ENCODE measurements at regions not wholly inside any gene's neighbourhood (a gene's known extent, or its start where the extent isn't known, plus 50 kb on each side); places are given as distances from the start of the nearest gene placed in this dataset.

GRCh38 chr3:31425401-31425800 is 107.3 kb upstream of the STT3B start:
- DNase-seq (ENCODE audit: low spot score) = no peak

GRCh38 chr3:31427623-31428022 is 105.1 kb upstream of the STT3B start:
- DNase-seq (ENCODE audit: low spot score) = no peak

- no peak for DNase-seq (ENCODE audit: low spot score)
These were observed 101.4 kb upstream of the STT3B start for GRCh38 chr3:31431321-31431720.

GRCh38 chr3:31432897-31433678 is 99.6 kb upstream of the STT3B start:
- DNase-seq (ENCODE audit: low spot score) = no peak

GRCh38 chr3:31433679-31433992 is 99.1 kb upstream of the STT3B start:
- DNase-seq (ENCODE audit: low spot score) = no peak

GRCh38 chr3:31434819-31435218 is 97.9 kb upstream of the STT3B start:
- no peak for DNase-seq (ENCODE audit: low spot score)

GRCh38 chr3:31436830-31437229 is 95.9 kb upstream of the STT3B start:
- DNase-seq (ENCODE audit: low spot score) = no peak

- DNase-seq (ENCODE audit: low spot score) = no peak
These were observed 94.0 kb upstream of the STT3B start for GRCh38 chr3:31438742-31439141.

GRCh38 chr3:31439890-31440750 is 92.6 kb upstream of the STT3B start:
- DNase-seq (ENCODE audit: low spot score) = no peak

- DNase-seq (ENCODE audit: low spot score) = no peak
These were observed 91.8 kb upstream of the STT3B start for GRCh38 chr3:31440878-31441277.

- no peak for DNase-seq (ENCODE audit: low spot score)
These were observed 90.0 kb upstream of the STT3B start for GRCh38 chr3:31442755-31443154.

- no peak for DNase-seq (ENCODE audit: low spot score)
These were observed 88.2 kb upstream of the STT3B start for GRCh38 chr3:31444220-31445142.

- no peak for DNase-seq (ENCODE audit: low spot score)
These were observed 87.0 kb upstream of the STT3B start for GRCh38 chr3:31445701-31446100.

- DNase-seq (ENCODE audit: low spot score) = no peak
These were observed 84.5 kb upstream of the STT3B start for GRCh38 chr3:31448035-31448881.

GRCh38 chr3:31448882-31449243 is 83.9 kb upstream of the STT3B start:
- no peak for DNase-seq (ENCODE audit: low spot score)

GRCh38 chr3:31449318-31449717 is 83.4 kb upstream of the STT3B start:
- DNase-seq (ENCODE audit: low spot score) = no peak

- DNase-seq (ENCODE audit: low spot score) = no peak
These were observed 82.4 kb upstream of the STT3B start for GRCh38 chr3:31450345-31450744.

GRCh38 chr3:31452495-31453106 is 80.1 kb upstream of the STT3B start:
- no peak for DNase-seq (ENCODE audit: low spot score)

- no peak for DNase-seq (ENCODE audit: low spot score)
These were observed 79.3 kb upstream of the STT3B start for GRCh38 chr3:31453430-31453829.

- DNase-seq (ENCODE audit: low spot score) = no peak
These were observed 77.2 kb upstream of the STT3B start for GRCh38 chr3:31455524-31455923.

- DNase-seq (ENCODE audit: low spot score) = no peak
These were observed 76.4 kb upstream of the STT3B start for GRCh38 chr3:31456373-31456772.

All from RKO (cell line).